Activated CD4-positive, alpha-beta T cell treated with anti-CD3 and anti-CD28 coated beads for 36 hours (primary cell): ENCODE measurements at regions not wholly inside any gene's neighbourhood (a gene's known extent, or its start where the extent isn't known, plus 50 kb on each side); places are given as distances from the start of the nearest gene placed in this dataset.

Source experiments
- ATAC-seq: fragments of 200-7000 bp; cut with Tn5 transposase; one replicate; pipeline ENCODE4 v1.10.0; 2021; ENCODE audit warnings: mild to moderate bottlenecking, moderate library complexity
- CTCF ChIA-PET: fragments of 350-600 bp; sonication (Branson Sonifier 250); formaldehyde crosslinking; loops from one replicate; lab custom pipeline; 2021; ENCODE audit warnings: antibody characterized with exemption; lab: Charles Lee
- POLR2A ChIA-PET: fragments of 350-600 bp; sonication (Branson Sonifier 250); formaldehyde crosslinking; loops from one replicate; lab custom pipeline; 2021; ENCODE audit warnings: antibody characterized with exemption, inconsistent platforms; lab: Charles Lee
- DNase-seq: peaks from one replicate; pipeline ENCODE4 v3.0.0-alpha.2; 2020
- H3K27ac Mint-ChIP-seq: one replicate; pipeline ENCODE4 v1.8.0; 2021; ENCODE audit warnings: mixed read lengths
- H3K27me3 Mint-ChIP-seq: one replicate; pipeline ENCODE4 v1.8.0; 2021; ENCODE audit warnings: mixed read lengths
- H3K36me3 Mint-ChIP-seq: one replicate; pipeline ENCODE4 v1.8.0; 2021; ENCODE audit warnings: low read depth, mixed read lengths
- H3K4me1 Mint-ChIP-seq: one replicate; pipeline ENCODE4 v1.8.0; 2021; ENCODE audit warnings: mixed read lengths
- H3K4me3 Mint-ChIP-seq: one replicate; pipeline ENCODE4 v1.8.0; 2021; ENCODE audit warnings: mild to moderate bottlenecking, moderate library complexity, mixed read lengths
- H3K9me3 Mint-ChIP-seq: one replicate; pipeline ENCODE4 v1.8.0; 2021; ENCODE audit warnings: low read depth, mixed read lengths
- intact Hi-C, 2 experiments: fragments of 100-400 bp; cut with DNase I in 1 of 2; cut with micrococcal nuclease in 1 of 2; formaldehyde crosslinking; loops; one replicate each; pipeline versions ENCODE4 v1.14.2 to v1.15.1; 2022 to 2024; cut with DNase I, micrococcal nuclease

- Mint-ChIP-seq H3K36me3 (no peaks in the 10 kb centered on the region), H3K4me3 (no peak overlapping the region), H3K27ac (no peak overlapping the region), H3K27me3 (no peaks in the 10 kb centered on the region), H3K9me3 (no peaks in the 10 kb centered on the region), H3K4me1 (no peaks in the 10 kb centered on the region)
- DNase-seq: no peak
- intact Hi-C loops: no loop called here
- ChIA-PET POLR2A (no interaction called here), CTCF (no interaction called here)
- ATAC-seq: no peak
Measured at GRCh38 chr4:117491516-117491915, 406.1 kb upstream of the TRAM1L1 start.

GRCh38 chr4:117495802-117496201 is 410.4 kb upstream of the TRAM1L1 start:
- no peaks in the 10 kb centered on the region for H3K9me3 Mint-ChIP-seq
- POLR2A ChIA-PET: no interaction called here
- H3K36me3 Mint-ChIP-seq: no peaks in the 10 kb centered on the region
- intact Hi-C loops: no loop called here
- no peaks in the 10 kb centered on the region for H3K4me1 Mint-ChIP-seq
- DNase-seq (no peak), ATAC-seq (no peak)
- H3K27ac Mint-ChIP-seq: no peak overlapping the region
- no peaks in the 10 kb centered on the region for H3K27me3 Mint-ChIP-seq
- CTCF ChIA-PET: no interaction called here
- no peak overlapping the region for H3K4me3 Mint-ChIP-seq

- Mint-ChIP-seq H3K4me1 (no peaks in the 10 kb centered on the region), H3K9me3 (no peaks in the 10 kb centered on the region), H3K27ac (no peak overlapping the region), H3K27me3 (no peaks in the 10 kb centered on the region), H3K36me3 (no peaks in the 10 kb centered on the region), H3K4me3 (no peak overlapping the region)
- ChIA-PET POLR2A (no interaction called here), CTCF (interaction anchor here (0.6 kb wide), 1 partner anchor 14 kb away, joined by 3 read pairs; no protein-coding TSS in a partner anchor)
- ATAC-seq: no peak
- intact Hi-C loops: no loop called here
- no peak for DNase-seq
Measured at GRCh38 chr4:117512414-117512813, 427.0 kb upstream of the TRAM1L1 start.

- intact Hi-C loops: no loop called here
- POLR2A ChIA-PET: no interaction called here
- H3K27ac Mint-ChIP-seq: no peak overlapping the region
Measured at GRCh38 chr4:117514391-117515175, 429.2 kb upstream of the TRAM1L1 start.

GRCh38 chr4:117515921-117516320 is 430.5 kb upstream of the TRAM1L1 start:
- Mint-ChIP-seq H3K9me3 (peaks cover 2% of the 10 kb centered on the region), H3K4me1 (no peaks in the 10 kb centered on the region), H3K36me3 (no peaks in the 10 kb centered on the region), H3K27me3 (no peaks in the 10 kb centered on the region), H3K4me3 (no peak overlapping the region), H3K27ac (no peak overlapping the region)
- CTCF ChIA-PET: interaction anchor here (0.7 kb wide), 1 partner anchor 166 kb away, joined by 3 read pairs; no protein-coding TSS in a partner anchor
- intact Hi-C loops: no loop called here
- no peak for DNase-seq
- ATAC-seq: no peak
- POLR2A ChIA-PET: no interaction called here

More at GRCh38 chr4:117514391-117515175, 429.2 kb upstream of the TRAM1L1 start:
- Mint-ChIP-seq H3K4me1 (no peaks in the 10 kb centered on the region), H3K36me3 (no peaks in the 10 kb centered on the region), H3K9me3 (peaks cover 2% of the 10 kb centered on the region), H3K4me3 (no peak overlapping the region), H3K27me3 (no peaks in the 10 kb centered on the region)
- DNase-seq (no peak), ATAC-seq (no peak)
- CTCF ChIA-PET: no interaction called here

GRCh38 chr4:117527601-117528000 is 442.2 kb upstream of the TRAM1L1 start:
- no peaks in the 10 kb centered on the region for H3K27me3 Mint-ChIP-seq
- no peak overlapping the region for H3K4me3 Mint-ChIP-seq
- POLR2A ChIA-PET: no interaction called here
- no peaks in the 10 kb centered on the region for H3K36me3 Mint-ChIP-seq
- DNase-seq (no peak), ATAC-seq (no peak)
- CTCF ChIA-PET: no interaction called here
- H3K4me1 Mint-ChIP-seq: no peaks in the 10 kb centered on the region
- peaks cover 2% of the 10 kb centered on the region for H3K9me3 Mint-ChIP-seq
- intact Hi-C loops: no loop called here
- no peak overlapping the region for H3K27ac Mint-ChIP-seq

GRCh38 chr4:117529401-117529800 is 444.0 kb upstream of the TRAM1L1 start:
- intact Hi-C loops: no loop called here
- Mint-ChIP-seq H3K4me3 (no peak overlapping the region), H3K27me3 (no peaks in the 10 kb centered on the region), H3K36me3 (no peaks in the 10 kb centered on the region), H3K4me1 (no peaks in the 10 kb centered on the region), H3K9me3 (peaks cover 2% of the 10 kb centered on the region), H3K27ac (no peak overlapping the region)
- DNase-seq: no peak
- ATAC-seq: no peak
- ChIA-PET CTCF (no interaction called here), POLR2A (no interaction called here)

GRCh38 chr4:117533501-117533900 is 448.1 kb upstream of the TRAM1L1 start:
- H3K27me3 Mint-ChIP-seq: no peaks in the 10 kb centered on the region
- H3K36me3 Mint-ChIP-seq: no peaks in the 10 kb centered on the region
- H3K9me3 Mint-ChIP-seq: peaks cover 3% of the 10 kb centered on the region
- DNase-seq: no peak
- no peaks in the 10 kb centered on the region for H3K4me1 Mint-ChIP-seq
- ChIA-PET CTCF (no interaction called here), POLR2A (no interaction called here)
- no peak overlapping the region for H3K27ac Mint-ChIP-seq
- intact Hi-C loops: no loop called here
- H3K4me3 Mint-ChIP-seq: no peak overlapping the region
- no peak for ATAC-seq

- CTCF ChIA-PET: interaction anchor here (1.2 kb wide), 1 partner anchor 50 kb away, joined by 5 read pairs; no protein-coding TSS in a partner anchor
- H3K9me3 Mint-ChIP-seq: no peaks in the 10 kb centered on the region
- no peaks in the 10 kb centered on the region for H3K27me3 Mint-ChIP-seq
- intact Hi-C loops: no loop called here
- H3K27ac Mint-ChIP-seq: no peak overlapping the region
- no peak for ATAC-seq
- POLR2A ChIA-PET: no interaction called here
- no peaks in the 10 kb centered on the region for H3K36me3 Mint-ChIP-seq
- H3K4me1 Mint-ChIP-seq: no peaks in the 10 kb centered on the region
- no peak overlapping the region for H3K4me3 Mint-ChIP-seq
- DNase-seq: no peak
Measured at GRCh38 chr4:117545039-117545438, 459.7 kb upstream of the TRAM1L1 start.

GRCh38 chr4:117549524-117549923 is 464.1 kb upstream of the TRAM1L1 start:
- DNase-seq: no peak
- intact Hi-C loops: no loop called here
- Mint-ChIP-seq H3K36me3 (no peaks in the 10 kb centered on the region), H3K27ac (no peak overlapping the region), H3K4me3 (no peak overlapping the region), H3K27me3 (no peaks in the 10 kb centered on the region), H3K4me1 (no peaks in the 10 kb centered on the region), H3K9me3 (peaks cover 3% of the 10 kb centered on the region)
- ATAC-seq: no peak
- ChIA-PET CTCF (no interaction called here), POLR2A (no interaction called here)

- no peak for DNase-seq
- H3K27ac Mint-ChIP-seq: no peak overlapping the region
- no peaks in the 10 kb centered on the region for H3K27me3 Mint-ChIP-seq
- H3K4me1 Mint-ChIP-seq: no peaks in the 10 kb centered on the region
- peaks cover 3% of the 10 kb centered on the region for H3K9me3 Mint-ChIP-seq
- ATAC-seq: no peak
- POLR2A ChIA-PET: no interaction called here
- CTCF ChIA-PET: no interaction called here
- H3K36me3 Mint-ChIP-seq: no peaks in the 10 kb centered on the region
- intact Hi-C loops: no loop called here
- no peak overlapping the region for H3K4me3 Mint-ChIP-seq
Measured at GRCh38 chr4:117550085-117550484, 464.7 kb upstream of the TRAM1L1 start.

- no peaks in the 10 kb centered on the region for H3K27me3 Mint-ChIP-seq
- H3K9me3 Mint-ChIP-seq: no peaks in the 10 kb centered on the region
- ATAC-seq: no peak
- ChIA-PET CTCF (no interaction called here), POLR2A (no interaction called here)
- no peak overlapping the region for H3K4me3 Mint-ChIP-seq
- no peaks in the 10 kb centered on the region for H3K36me3 Mint-ChIP-seq
- H3K4me1 Mint-ChIP-seq: no peaks in the 10 kb centered on the region
- intact Hi-C loops: no loop called here
- no peak for DNase-seq
- no peak overlapping the region for H3K27ac Mint-ChIP-seq
Measured at GRCh38 chr4:117560329-117560728, 474.0 kb upstream of the NDST3 start.
